ENCODE measurements at regions not wholly inside any gene's neighbourhood (a gene's known extent, or its start where the extent isn't known, plus 50 kb on each side); places are given as distances from the start of the nearest gene placed in this dataset.
A peak's percentile ranks its signal among the peaks of the same experiment; 100 is the strongest.

- Histone ChIP-seq H2AFZ (ENCODE audit: low read depth, low read length) (no peak overlapping the region), H3K9me2 (ENCODE audit: insufficient read depth, low read length) (no peaks in the 10 kb centered on the region), H3F3A (ENCODE audit: insufficient read depth, low read length, poor library complexity, severe bottlenecking) (no peaks in the 10 kb centered on the region), H3K27me3 (ENCODE audit: insufficient read depth, low read depth, low read length) (no peaks in the 10 kb centered on the region), H4K20me1 (ENCODE audit: insufficient read depth) (no peaks in the 10 kb centered on the region), H3K27ac (ENCODE audit: low read length) (no peak overlapping the region), H3K4me3 (ENCODE audit: low read length) (no peak overlapping the region), H3K79me2 (replicated peaks; ENCODE audit: insufficient read depth, low read length) (no peaks in the 10 kb centered on the region), H3K4me2 (ENCODE audit: low read length) (no peak overlapping the region), H3K36me3 (ENCODE audit: insufficient read depth, low read length) (no peaks in the 10 kb centered on the region), H3K9me3 (ENCODE audit: low read length) (no peaks in the 10 kb centered on the region), H3K9ac (ENCODE audit: low read length) (no peak overlapping the region)
- TF ChIP-seq EP300 (conservative IDR thresholded peaks at IDR 0.05; ENCODE audit: poor library complexity, severe bottlenecking): peak; percentile 59
- no peak for TF ChIP-seq EZH2 (IDR thresholded peaks at IDR 0.05; ENCODE audit: borderline replicate concordance, insufficient read depth, low read length, poor library complexity, severe bottlenecking)
- TF ChIP-seq REST (IDR thresholded peaks at IDR 0.05; ENCODE audit: borderline replicate concordance): peak; percentile 19
- peak; percentile 62 for TF ChIP-seq POLR2AphosphoS5 (IDR thresholded peaks at IDR 0.05)
These were observed 244.2 kb upstream of the EDIL3 start for GRCh38 chr5:84628918-84629317.

GRCh38 chr5:84623019-84623418 lies 238.3 kb upstream of the EDIL3 start:
- H3K27ac ChIP-seq (ENCODE audit: low read length): no peak overlapping the region
- H3K36me3 ChIP-seq (ENCODE audit: insufficient read depth, low read length): no peaks in the 10 kb centered on the region
- no peak overlapping the region for H3K4me3 ChIP-seq (ENCODE audit: low read length)
- TF ChIP-seq MXI1 (conservative IDR thresholded peaks at IDR 0.05; ENCODE audit: poor library complexity, severe bottlenecking) (no peak), CTCF (IDR thresholded peaks at IDR 0.05; ENCODE audit: poor library complexity, severe bottlenecking) (no peak), RAD21 (conservative IDR thresholded peaks at IDR 0.05) (no peak), POLR2AphosphoS5 (IDR thresholded peaks at IDR 0.05) (no peak), EZH2 (IDR thresholded peaks at IDR 0.05; ENCODE audit: borderline replicate concordance, insufficient read depth, low read length, poor library complexity, severe bottlenecking) (no peak), EP300 (conservative IDR thresholded peaks at IDR 0.05; ENCODE audit: poor library complexity, severe bottlenecking) (no peak), REST (IDR thresholded peaks at IDR 0.05; ENCODE audit: borderline replicate concordance) (no peak), TAF1 (IDR thresholded peaks at IDR 0.05; ENCODE audit: low read depth) (no peak), SMC3 (conservative IDR thresholded peaks at IDR 0.05; ENCODE audit: poor library complexity) (no peak)
- no peaks in the 10 kb centered on the region for H3K79me2 ChIP-seq (replicated peaks; ENCODE audit: insufficient read depth, low read length)
- no peak overlapping the region for H3K4me2 ChIP-seq (ENCODE audit: low read length)
- no peaks in the 10 kb centered on the region for H3K9me3 ChIP-seq (ENCODE audit: low read length)
- no peaks in the 10 kb centered on the region for H3K27me3 ChIP-seq (ENCODE audit: insufficient read depth, low read depth, low read length)
- no peak overlapping the region for H2AFZ ChIP-seq (ENCODE audit: low read depth, low read length)
- no peaks in the 10 kb centered on the region for H3K9me2 ChIP-seq (ENCODE audit: insufficient read depth, low read length)
- no peaks in the 10 kb centered on the region for H3F3A ChIP-seq (ENCODE audit: insufficient read depth, low read length, poor library complexity, severe bottlenecking)
- no peaks in the 10 kb centered on the region for H4K20me1 ChIP-seq (ENCODE audit: insufficient read depth)
- no peak overlapping the region for H3K9ac ChIP-seq (ENCODE audit: low read length)

Measured in neural cell (in vitro differentiated cells).